ENCODE measurements at regions not wholly inside any gene's neighbourhood (a gene's known extent, or its start where the extent isn't known, plus 50 kb on each side); places are given as distances from the start of the nearest gene placed in this dataset.
"Not testable (repeated sequence)": the region's sequence is repeated elsewhere in the genome, so short reads cannot be mapped to it uniquely, and the experiment has no call there.

DNA sequence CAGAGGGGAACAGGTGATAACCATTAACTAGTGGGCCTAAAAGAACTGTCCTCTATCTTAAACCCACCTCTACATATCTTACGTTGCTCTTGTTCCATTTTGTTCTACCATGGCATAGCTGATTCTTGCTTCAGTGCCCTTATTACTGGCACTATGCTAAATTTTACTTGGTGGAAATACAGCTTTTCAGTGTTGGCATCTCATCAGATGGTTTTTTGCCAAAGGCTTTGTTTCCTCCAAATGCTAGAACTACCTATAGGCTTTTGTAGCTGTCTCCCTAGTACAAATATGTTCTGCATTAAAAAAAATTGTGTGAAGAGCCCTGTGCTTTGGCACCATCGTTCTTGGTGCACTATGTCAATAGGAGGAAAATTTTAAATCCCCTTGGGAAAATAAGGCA lies 145.0 kb upstream of the ZBTB20 start:
- DNase-seq (ENCODE audit: low read depth) = no peak

DNA sequence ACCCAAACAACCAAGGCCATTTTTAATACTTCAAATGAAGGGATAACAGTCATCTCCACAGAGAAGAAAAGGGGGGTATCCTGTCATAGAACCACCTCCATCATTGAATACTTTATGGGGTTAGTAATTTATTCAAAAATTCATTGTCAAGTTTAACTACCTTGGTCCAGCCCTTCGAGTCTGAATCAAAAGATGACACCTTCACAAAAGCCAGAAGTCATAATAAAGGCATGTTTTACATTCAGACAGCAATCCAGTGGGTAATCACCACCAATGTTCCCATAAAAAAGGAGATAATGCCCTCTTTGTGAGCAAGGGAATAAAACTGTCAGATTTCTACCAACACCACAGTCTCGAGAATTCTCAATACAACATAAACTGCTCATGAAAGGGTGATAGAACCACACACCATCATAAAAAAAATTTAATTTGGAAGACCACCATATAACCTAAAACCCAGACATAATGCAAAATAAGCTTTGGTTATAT lies 145.6 kb upstream of the ZBTB20 start:
- no peak for DNase-seq (ENCODE audit: low read depth)
- TF ChIP-seq, protein P1, sequence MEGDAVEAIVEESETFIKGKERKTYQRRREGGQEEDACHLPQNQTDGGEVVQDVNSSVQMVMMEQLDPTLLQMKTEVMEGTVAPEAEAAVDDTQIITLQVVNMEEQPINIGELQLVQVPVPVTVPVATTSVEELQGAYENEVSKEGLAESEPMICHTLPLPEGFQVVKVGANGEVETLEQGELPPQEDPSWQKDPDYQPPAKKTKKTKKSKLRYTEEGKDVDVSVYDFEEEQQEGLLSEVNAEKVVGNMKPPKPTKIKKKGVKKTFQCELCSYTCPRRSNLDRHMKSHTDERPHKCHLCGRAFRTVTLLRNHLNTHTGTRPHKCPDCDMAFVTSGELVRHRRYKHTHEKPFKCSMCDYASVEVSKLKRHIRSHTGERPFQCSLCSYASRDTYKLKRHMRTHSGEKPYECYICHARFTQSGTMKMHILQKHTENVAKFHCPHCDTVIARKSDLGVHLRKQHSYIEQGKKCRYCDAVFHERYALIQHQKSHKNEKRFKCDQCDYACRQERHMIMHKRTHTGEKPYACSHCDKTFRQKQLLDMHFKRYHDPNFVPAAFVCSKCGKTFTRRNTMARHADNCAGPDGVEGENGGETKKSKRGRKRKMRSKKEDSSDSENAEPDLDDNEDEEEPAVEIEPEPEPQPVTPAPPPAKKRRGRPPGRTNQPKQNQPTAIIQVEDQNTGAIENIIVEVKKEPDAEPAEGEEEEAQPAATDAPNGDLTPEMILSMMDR (conservative IDR thresholded peaks at IDR 0.05; ENCODE audit: low read depth, low read length) = no peak
- no peak overlapping the region for H3K4me3 ChIP-seq (ENCODE audit: low read length)

More for the DNA sequence above, 145.0 kb upstream of the ZBTB20 start:
- no peak overlapping the region for H3K4me3 ChIP-seq (ENCODE audit: low read length)
- TF ChIP-seq, protein P1 (conservative IDR thresholded peaks at IDR 0.05; ENCODE audit: low read depth, low read length) = no peak

DNA sequence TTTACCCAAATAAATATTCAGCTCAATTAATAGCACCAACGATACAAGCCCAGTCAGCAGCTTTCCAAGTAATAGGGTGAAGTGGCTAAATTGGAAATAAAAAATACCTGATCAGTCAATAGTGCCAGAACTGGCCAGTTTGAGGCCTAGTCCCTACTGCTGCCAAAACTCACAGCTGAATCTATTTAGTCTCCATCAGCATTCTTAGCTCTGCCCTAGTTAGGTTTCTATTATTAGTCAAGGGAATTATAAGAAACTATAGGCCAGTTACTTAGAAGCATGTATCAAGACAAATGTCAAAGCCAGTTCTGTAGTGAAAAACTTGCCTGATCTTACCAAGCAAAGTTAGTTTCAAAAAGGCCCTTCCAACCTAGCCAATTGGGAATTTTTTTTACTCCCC lies 146.2 kb upstream of the ZBTB20 start:
- no peak overlapping the region for H3K4me3 ChIP-seq (ENCODE audit: low read length)
- TF ChIP-seq, protein P1 (conservative IDR thresholded peaks at IDR 0.05; ENCODE audit: low read depth, low read length) = no peak
- DNase-seq (ENCODE audit: low read depth) = peak; percentile 5

DNA sequence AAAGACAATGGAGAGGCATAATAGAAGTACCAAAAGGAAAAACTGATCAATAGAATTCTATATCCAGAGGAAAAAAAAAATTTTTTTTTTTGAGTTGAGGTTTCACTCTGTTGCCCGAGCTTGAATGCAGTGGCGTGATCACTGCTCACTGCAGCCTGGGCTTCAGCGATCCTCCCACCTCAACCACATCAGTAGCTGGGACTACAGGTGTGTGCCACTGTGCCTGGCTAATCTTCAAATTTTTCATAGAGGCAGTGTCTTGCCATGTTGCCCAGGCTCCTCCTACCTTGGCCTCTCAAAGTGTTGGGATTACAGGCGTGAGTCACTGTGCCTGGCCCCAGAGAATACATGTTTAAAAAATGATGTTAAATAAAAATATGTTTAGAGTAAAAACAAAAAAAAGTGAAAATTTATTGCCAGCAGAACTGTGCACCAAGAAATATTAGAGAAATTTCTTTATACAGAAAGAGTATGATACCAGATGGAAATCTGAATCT lies 154.3 kb upstream of the ZBTB20 start:
- TF ChIP-seq, protein P1 (conservative IDR thresholded peaks at IDR 0.05; ENCODE audit: low read depth, low read length) = no peak
- no peak for DNase-seq (ENCODE audit: low read depth)
- H3K4me3 ChIP-seq (ENCODE audit: low read length) = no peak overlapping the region

DNA sequence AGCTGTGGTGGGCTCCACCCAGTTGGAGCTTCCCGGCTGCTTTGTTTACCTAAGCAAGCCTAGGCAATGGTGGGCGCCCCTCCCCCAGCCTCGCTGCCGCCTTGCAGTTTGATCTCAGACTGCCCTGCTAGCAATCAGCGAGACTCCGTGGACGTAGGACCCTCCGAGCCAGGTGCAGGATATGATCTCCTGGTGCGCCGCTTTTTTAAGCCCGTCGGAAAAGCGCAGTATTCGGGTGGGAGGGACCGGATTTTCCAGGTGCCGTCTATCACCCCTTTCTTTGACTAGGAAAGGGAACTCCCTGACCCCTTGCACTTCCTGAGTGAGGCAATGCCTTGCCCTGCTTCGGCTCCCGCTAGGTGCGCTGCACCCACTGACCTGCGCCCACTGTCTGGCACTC lies 170.9 kb upstream of the ZBTB20 start:
- not testable (repeated sequence) for H3K4me3 ChIP-seq (ENCODE audit: low read length); DNase-seq (ENCODE audit: low read depth)

DNA sequence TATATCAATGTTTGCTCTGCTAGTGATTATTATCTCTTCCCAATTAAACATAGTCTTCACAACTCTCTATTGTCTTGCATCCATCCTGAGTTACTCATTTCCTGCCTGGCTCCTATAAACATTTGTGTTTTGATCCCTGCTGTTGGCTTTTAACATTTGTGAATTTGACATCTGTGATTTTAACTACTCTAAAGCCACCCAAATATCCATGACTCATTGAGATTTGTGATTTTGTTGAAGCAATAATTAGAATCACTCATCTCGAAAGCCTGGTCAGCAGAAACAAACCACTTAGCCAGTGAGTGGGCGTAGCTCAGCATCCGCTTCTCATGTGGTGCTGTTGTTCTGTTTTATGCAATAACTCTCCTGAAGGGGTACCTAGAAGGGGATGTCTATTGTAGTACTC lies 174.3 kb upstream of the ZBTB20 start:
- TF ChIP-seq, protein P1 (conservative IDR thresholded peaks at IDR 0.05; ENCODE audit: low read depth, low read length) = no peak
- DNase-seq (ENCODE audit: low read depth) = peak; percentile 81
- no peak overlapping the region for H3K4me3 ChIP-seq (ENCODE audit: low read length)

DNA sequence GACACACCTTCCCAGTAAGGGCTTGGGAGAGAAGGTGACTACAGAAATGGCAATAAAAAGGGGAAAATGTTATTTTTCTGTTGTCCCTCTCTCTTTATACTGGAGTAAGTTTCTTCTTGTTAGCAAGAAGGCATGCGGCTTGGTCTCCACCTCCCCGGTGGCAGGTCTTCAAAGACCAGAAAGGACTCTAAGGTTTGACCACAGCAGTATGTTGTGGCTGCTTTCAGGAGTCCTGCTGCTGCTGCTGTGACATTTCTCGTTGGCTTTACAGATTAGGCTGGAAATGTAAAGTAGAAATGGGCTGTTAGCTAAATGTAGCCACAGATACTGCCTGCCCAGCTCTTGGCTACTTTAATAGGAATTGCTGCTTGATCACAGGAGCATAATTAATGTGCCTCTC lies 175.8 kb upstream of the ZBTB20 start:
- peak; percentile 15 for DNase-seq (ENCODE audit: low read depth)
- TF ChIP-seq, protein P1 (conservative IDR thresholded peaks at IDR 0.05; ENCODE audit: low read depth, low read length) = no peak
- H3K4me3 ChIP-seq (ENCODE audit: low read length) = no peak overlapping the region
